ENCODE measurements at regions not wholly inside any gene's neighbourhood (a gene's known extent, or its start where the extent isn't known, plus 50 kb on each side); places are given as distances from the start of the nearest gene placed in this dataset.

- no peak overlapping the region for H3K27ac Mint-ChIP-seq (ENCODE audit: unreplicated experiment)
- H3K36me3 Mint-ChIP-seq (ENCODE audit: low read depth, unreplicated experiment): no peaks in the 10 kb centered on the region
- peaks cover 13% of the 10 kb centered on the region for H3K4me1 Mint-ChIP-seq (ENCODE audit: unreplicated experiment)
- H3K27me3 Mint-ChIP-seq (ENCODE audit: unreplicated experiment): no peaks in the 10 kb centered on the region
- H3K9me3 Mint-ChIP-seq (ENCODE audit: unreplicated experiment): no peaks in the 10 kb centered on the region
- no peak for DNase-seq (ENCODE audit: low spot score)
- no peak overlapping the region for H3K4me3 Mint-ChIP-seq (ENCODE audit: unreplicated experiment)
- TF ChIP-seq CTCF (IDR thresholded peaks at IDR 0.05; ENCODE audit: unreplicated experiment): no peak
Observed at GRCh38 chr1:162919034-162919433, 58.1 kb upstream of the CCDC190 start.

GRCh38 chr1:162918151-162918754 is 57.3 kb upstream of the CCDC190 start:
- Mint-ChIP-seq H3K4me3 (ENCODE audit: unreplicated experiment) (no peak overlapping the region), H3K27ac (ENCODE audit: unreplicated experiment) (no peak overlapping the region), H3K4me1 (ENCODE audit: unreplicated experiment) (peaks cover 13% of the 10 kb centered on the region), H3K27me3 (ENCODE audit: unreplicated experiment) (no peaks in the 10 kb centered on the region), H3K9me3 (ENCODE audit: unreplicated experiment) (no peaks in the 10 kb centered on the region), H3K36me3 (ENCODE audit: low read depth, unreplicated experiment) (no peaks in the 10 kb centered on the region)
- no peak for DNase-seq (ENCODE audit: low spot score)
- no peak for TF ChIP-seq CTCF (IDR thresholded peaks at IDR 0.05; ENCODE audit: unreplicated experiment)

- no peak overlapping the region for H3K4me3 Mint-ChIP-seq (ENCODE audit: unreplicated experiment)
- peaks cover 4% of the 10 kb centered on the region for H3K9me3 Mint-ChIP-seq (ENCODE audit: unreplicated experiment)
- no peak overlapping the region for H3K27ac Mint-ChIP-seq (ENCODE audit: unreplicated experiment)
- H3K4me1 Mint-ChIP-seq (ENCODE audit: unreplicated experiment): peaks cover 10% of the 10 kb centered on the region
- no peak for TF ChIP-seq CTCF (IDR thresholded peaks at IDR 0.05; ENCODE audit: unreplicated experiment)
- H3K36me3 Mint-ChIP-seq (ENCODE audit: low read depth, unreplicated experiment): peaks cover 3% of the 10 kb centered on the region
- no peak for DNase-seq (ENCODE audit: low spot score)
- H3K27me3 Mint-ChIP-seq (ENCODE audit: unreplicated experiment): no peaks in the 10 kb centered on the region
Observed at GRCh38 chr1:162916821-162917613, 56.0 kb upstream of the CCDC190 start.

- Mint-ChIP-seq H3K27me3 (ENCODE audit: unreplicated experiment) (no peaks in the 10 kb centered on the region), H3K9me3 (ENCODE audit: unreplicated experiment) (peaks cover 5% of the 10 kb centered on the region), H3K4me1 (ENCODE audit: unreplicated experiment) (peaks cover 4% of the 10 kb centered on the region), H3K27ac (ENCODE audit: unreplicated experiment) (no peak overlapping the region), H3K36me3 (ENCODE audit: low read depth, unreplicated experiment) (peaks cover 4% of the 10 kb centered on the region), H3K4me3 (ENCODE audit: unreplicated experiment) (no peak overlapping the region)
- no peak for TF ChIP-seq CTCF (IDR thresholded peaks at IDR 0.05; ENCODE audit: unreplicated experiment)
- DNase-seq (ENCODE audit: low spot score): no peak
Observed at GRCh38 chr1:162916407-162916806, 55.4 kb upstream of the CCDC190 start.

- H3K36me3 Mint-ChIP-seq (ENCODE audit: low read depth, unreplicated experiment): peaks cover 4% of the 10 kb centered on the region
- no peaks in the 10 kb centered on the region for H3K27me3 Mint-ChIP-seq (ENCODE audit: unreplicated experiment)
- no peaks in the 10 kb centered on the region for H3K4me1 Mint-ChIP-seq (ENCODE audit: unreplicated experiment)
- H3K4me3 Mint-ChIP-seq (ENCODE audit: unreplicated experiment): no peak overlapping the region
- peaks cover 5% of the 10 kb centered on the region for H3K9me3 Mint-ChIP-seq (ENCODE audit: unreplicated experiment)
- no peak for TF ChIP-seq CTCF (IDR thresholded peaks at IDR 0.05; ENCODE audit: unreplicated experiment)
- DNase-seq (ENCODE audit: low spot score): no peak
- no peak overlapping the region for H3K27ac Mint-ChIP-seq (ENCODE audit: unreplicated experiment)
Observed at GRCh38 chr1:162914601-162915000, 53.6 kb upstream of the CCDC190 start.
